NCI-H1417 treated with DMSO at 0.1 percent for 48 hours (cell line): ENCODE measurements at regions not wholly inside any gene's neighbourhood (a gene's known extent, or its start where the extent isn't known, plus 50 kb on each side); places are given as distances from the start of the nearest gene placed in this dataset.
A peak's percentile ranks its signal among the peaks of the same experiment; 100 is the strongest.

Source experiments
- DNase-seq: peaks from one replicate; lab custom pipeline; 2025; lab: John Stamatoyannopoulos, UW

GRCh38 chr18:39746201-39746600 lies 2180.6 kb upstream of the CELF4 start:
- no peak for DNase-seq

GRCh38 chr18:39743463-39743862 lies 2177.9 kb upstream of the CELF4 start:
- DNase-seq, result no peak

- DNase-seq, result peak; percentile 95
Measured at GRCh38 chr18:39741755-39742466, 2176.3 kb upstream of the CELF4 start.

GRCh38 chr18:39737869-39738268 lies 2172.3 kb upstream of the CELF4 start:
- no peak for DNase-seq

GRCh38 chr18:39732918-39733317 lies 2167.3 kb upstream of the CELF4 start:
- DNase-seq, result no peak

- DNase-seq, result no peak
Measured at GRCh38 chr18:39730606-39731005, 2165.0 kb upstream of the CELF4 start.

- no peak for DNase-seq
Measured at GRCh38 chr18:39724652-39725051, 2159.1 kb upstream of the CELF4 start.

- no peak for DNase-seq
Measured at GRCh38 chr18:39721712-39722111, 2156.1 kb upstream of the CELF4 start.

GRCh38 chr18:39713961-39714360 lies 2148.4 kb upstream of the CELF4 start:
- DNase-seq, result no peak

- DNase-seq, result no peak
Measured at GRCh38 chr18:39711701-39712100, 2146.1 kb upstream of the CELF4 start.

GRCh38 chr18:39705362-39705761 lies 2139.8 kb upstream of the CELF4 start:
- DNase-seq, result no peak

GRCh38 chr18:39702888-39703287 lies 2137.3 kb upstream of the CELF4 start:
- DNase-seq, result no peak

GRCh38 chr18:39701839-39702238 lies 2136.2 kb upstream of the CELF4 start:
- no peak for DNase-seq

- DNase-seq, result no peak
Measured at GRCh38 chr18:39701055-39701783, 2135.6 kb upstream of the CELF4 start.

GRCh38 chr18:39699340-39699964 lies 2133.9 kb upstream of the CELF4 start:
- DNase-seq, result no peak

GRCh38 chr18:39698436-39698835 lies 2132.8 kb upstream of the CELF4 start:
- DNase-seq, result peak; percentile 56

GRCh38 chr18:39693359-39693758 lies 2127.8 kb upstream of the CELF4 start:
- no peak for DNase-seq

GRCh38 chr18:39692367-39693015 lies 2126.9 kb upstream of the CELF4 start:
- DNase-seq, result no peak

- DNase-seq, result no peak
Measured at GRCh38 chr18:39685303-39685902, 2119.8 kb upstream of the CELF4 start.

GRCh38 chr18:39681061-39681460 lies 2115.5 kb upstream of the CELF4 start:
- DNase-seq, result no peak

GRCh38 chr18:39675906-39676305 lies 2110.3 kb upstream of the CELF4 start:
- DNase-seq, result no peak

GRCh38 chr18:39675368-39675767 lies 2109.8 kb upstream of the CELF4 start:
- DNase-seq, result no peak
